SU-DHL-6 (cell line): ENCODE measurements at regions not wholly inside any gene's neighbourhood (a gene's known extent, or its start where the extent isn't known, plus 50 kb on each side); places are given as distances from the start of the nearest gene placed in this dataset.

Source experiments
- H2AFZ ChIP-seq: fragments of 200-600 bp; sonication (generic); 2 replicates; pipeline ENCODE4 v1.6.1; 2014; ENCODE audit warnings: low read depth, mild to moderate bottlenecking, moderate library complexity, mixed read lengths, antibody characterized with exemption, low read length; ENCODE audit not compliant: severe bottlenecking
- H3F3A ChIP-seq: fragments of 200-600 bp; shearing (Covaris generic); 2 replicates; pipeline ENCODE4 v1.6.0; 2016; ENCODE audit warnings: antibody characterized with exemption, mild to moderate bottlenecking; ENCODE audit not compliant: insufficient read depth
- H3K27ac ChIP-seq: fragments of 200-600 bp; sonication (generic); 2 replicates; pipeline ENCODE4 v1.5.1; 2016; ENCODE audit warnings: low read depth, mild to moderate bottlenecking, low read length, moderate library complexity, mixed read lengths
- H3K27me3 ChIP-seq: fragments of 200-600 bp; sonication (generic), shearing (Covaris generic); 2 replicates; pipeline ENCODE4 v1.6.0; 2014; ENCODE audit warnings: mild to moderate bottlenecking, low read length
- H3K36me3 ChIP-seq: fragments of 200-600 bp; sonication (generic); 2 replicates; pipeline ENCODE4 v1.6.1; 2014; ENCODE audit warnings: mild to moderate bottlenecking, low read length, mixed read lengths
- H3K4me2 ChIP-seq: fragments of 300-600, 200-600 bp; shearing (Covaris generic), sonication (generic); 2 replicates; pipeline ENCODE4 v1.6.0; 2014; ENCODE audit warnings: low read length, low read depth, mild to moderate bottlenecking; ENCODE audit not compliant: poor library complexity, severe bottlenecking
- H3K4me3 ChIP-seq: fragments of 200-600 bp; sonication (generic); 2 replicates; pipeline ENCODE4 v1.5.1; 2014; ENCODE audit warnings: antibody characterized with exemption, low read length, mild to moderate bottlenecking, mixed read lengths; ENCODE audit not compliant: insufficient read depth, poor library complexity, severe bottlenecking
- H3K79me2 ChIP-seq: fragments of 200-600 bp; sonication (generic); 2 replicates; pipeline ENCODE4 v1.6.1; 2014; ENCODE audit warnings: mild to moderate bottlenecking, low read length, moderate library complexity; ENCODE audit not compliant: insufficient read depth
- H3K9ac ChIP-seq: fragments of 200-600 bp; sonication (generic); 2 replicates; pipeline ENCODE4 v1.7.0; 2014; ENCODE audit warnings: mild to moderate bottlenecking, low read length
- H3K9me2 ChIP-seq: fragments of 200-600 bp; sonication (generic); replicated peaks from 2 replicates; pipeline ENCODE4 v1.6.1; 2014; ENCODE audit warnings: low read length; ENCODE audit not compliant: insufficient read depth
- H3K9me3 ChIP-seq: fragments of 200-600 bp; sonication (generic); 2 replicates; pipeline ENCODE4 v1.6.1; 2014; ENCODE audit warnings: low read length, mixed read lengths; ENCODE audit not compliant: insufficient read depth
- H4K20me1 ChIP-seq: fragments of 200-600 bp; sonication (generic); 2 replicates; pipeline ENCODE4 v1.6.1; 2014; ENCODE audit warnings: low read depth, mild to moderate bottlenecking, antibody characterized with exemption, low read length, moderate library complexity, mixed read lengths
- CTCF ChIP-seq: fragments of 200-600 bp; sonication (generic); IDR thresholded peaks from one replicate; pipeline ENCODE4 v1.5.1; 2017; ENCODE audit warnings: antibody characterized with exemption, mild to moderate bottlenecking, low read length, moderate library complexity; ENCODE audit not compliant: insufficient read depth, poor library complexity, severe bottlenecking
- EZH2phosphoT487 ChIP-seq: fragments of 200-600 bp; sonication (generic), shearing (Covaris generic); conservative IDR thresholded peaks from 2 replicates; pipeline ENCODE4 v1.6.1; 2018; ENCODE audit warnings: mild to moderate bottlenecking, antibody characterized with exemption, low read length, moderate library complexity, mixed read lengths

GRCh38 chr2:195395362-195395761 lies 261.7 kb upstream of the SLC39A10 start:
- H4K20me1 ChIP-seq = no peaks in the 10 kb centered on the region
- no peaks in the 10 kb centered on the region for H3K36me3 ChIP-seq
- H3K79me2 ChIP-seq = no peaks in the 10 kb centered on the region
- H3K4me3 ChIP-seq = no peak overlapping the region
- no peak overlapping the region for H3K4me2 ChIP-seq
- no peak overlapping the region for H2AFZ ChIP-seq
- H3K9ac ChIP-seq = no peak overlapping the region
- no peaks in the 10 kb centered on the region for H3K9me2 ChIP-seq
- no peaks in the 10 kb centered on the region for H3K27me3 ChIP-seq
- H3K9me3 ChIP-seq = no peaks in the 10 kb centered on the region
- no peak overlapping the region for H3K27ac ChIP-seq
- TF ChIP-seq EZH2phosphoT487 (no peak), CTCF (no peak)
- no peaks in the 10 kb centered on the region for H3F3A ChIP-seq

- Histone ChIP-seq H3K27me3 (no peaks in the 10 kb centered on the region), H3K4me3 (no peak overlapping the region), H3F3A (no peaks in the 10 kb centered on the region), H2AFZ (no peak overlapping the region), H3K9me3 (no peaks in the 10 kb centered on the region), H3K9ac (no peak overlapping the region), H3K9me2 (no peaks in the 10 kb centered on the region), H3K36me3 (no peaks in the 10 kb centered on the region), H3K4me2 (no peak overlapping the region), H4K20me1 (no peaks in the 10 kb centered on the region), H3K79me2 (no peaks in the 10 kb centered on the region), H3K27ac (no peak overlapping the region)
- TF ChIP-seq EZH2phosphoT487 (no peak), CTCF (no peak)
Measured at GRCh38 chr2:195392446-195393336, 264.3 kb upstream of the SLC39A10 start.

GRCh38 chr2:195390686-195391321 lies 266.2 kb upstream of the SLC39A10 start:
- H3K9me3 ChIP-seq = no peaks in the 10 kb centered on the region
- H4K20me1 ChIP-seq = no peaks in the 10 kb centered on the region
- H3K27me3 ChIP-seq = no peaks in the 10 kb centered on the region
- H3K4me3 ChIP-seq = no peak overlapping the region
- no peaks in the 10 kb centered on the region for H3K36me3 ChIP-seq
- H2AFZ ChIP-seq = no peak overlapping the region
- H3K9ac ChIP-seq = no peak overlapping the region
- no peaks in the 10 kb centered on the region for H3K79me2 ChIP-seq
- H3K4me2 ChIP-seq = no peak overlapping the region
- no peaks in the 10 kb centered on the region for H3F3A ChIP-seq
- TF ChIP-seq CTCF = no peak
- TF ChIP-seq EZH2phosphoT487 = no peak
- no peaks in the 10 kb centered on the region for H3K9me2 ChIP-seq
- H3K27ac ChIP-seq = no peak overlapping the region
